ENCODE measurements at regions not wholly inside any gene's neighbourhood (a gene's known extent, or its start where the extent isn't known, plus 50 kb on each side); places are given as distances from the start of the nearest gene placed in this dataset.
A peak's percentile ranks its signal among the peaks of the same experiment; 100 is the strongest.

GRCh38 chr17:68812876-68813584, 142.2 kb downstream of the ABCA8 start:
- DNase-seq (ENCODE audit: low read depth), result peak; percentile 14

- DNase-seq (ENCODE audit: low read depth), result no peak
These were observed 146.0 kb downstream of the ABCA8 start for GRCh38 chr17:68809148-68809547.

- DNase-seq (ENCODE audit: low read depth), result no peak
These were observed 147.0 kb downstream of the ABCA8 start for GRCh38 chr17:68807998-68808772.

DNA sequence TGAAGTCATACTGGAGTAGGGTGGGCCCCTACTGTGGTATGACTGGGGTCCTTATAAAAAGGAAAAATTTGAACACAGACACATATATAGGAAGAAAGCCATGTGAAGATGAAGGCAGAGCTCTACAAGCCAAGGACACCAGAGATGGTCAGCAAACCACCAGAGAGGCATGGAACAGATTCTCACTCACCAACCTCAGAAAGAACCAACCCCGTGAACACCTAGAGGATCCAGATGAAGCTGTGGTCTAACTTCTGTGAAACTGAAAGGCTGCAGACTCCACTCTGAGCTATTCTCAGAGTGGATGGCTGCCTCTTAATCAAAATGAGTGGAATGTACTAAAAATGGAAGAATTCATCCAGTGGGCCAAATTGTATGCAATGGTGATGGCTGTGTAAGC, 149.6 kb downstream of the ABCA8 start:
- no peak for DNase-seq (ENCODE audit: low read depth)

GRCh38 chr17:68804777-68805520, 150.2 kb downstream of the ABCA8 start:
- no peak for DNase-seq (ENCODE audit: low read depth)

DNA sequence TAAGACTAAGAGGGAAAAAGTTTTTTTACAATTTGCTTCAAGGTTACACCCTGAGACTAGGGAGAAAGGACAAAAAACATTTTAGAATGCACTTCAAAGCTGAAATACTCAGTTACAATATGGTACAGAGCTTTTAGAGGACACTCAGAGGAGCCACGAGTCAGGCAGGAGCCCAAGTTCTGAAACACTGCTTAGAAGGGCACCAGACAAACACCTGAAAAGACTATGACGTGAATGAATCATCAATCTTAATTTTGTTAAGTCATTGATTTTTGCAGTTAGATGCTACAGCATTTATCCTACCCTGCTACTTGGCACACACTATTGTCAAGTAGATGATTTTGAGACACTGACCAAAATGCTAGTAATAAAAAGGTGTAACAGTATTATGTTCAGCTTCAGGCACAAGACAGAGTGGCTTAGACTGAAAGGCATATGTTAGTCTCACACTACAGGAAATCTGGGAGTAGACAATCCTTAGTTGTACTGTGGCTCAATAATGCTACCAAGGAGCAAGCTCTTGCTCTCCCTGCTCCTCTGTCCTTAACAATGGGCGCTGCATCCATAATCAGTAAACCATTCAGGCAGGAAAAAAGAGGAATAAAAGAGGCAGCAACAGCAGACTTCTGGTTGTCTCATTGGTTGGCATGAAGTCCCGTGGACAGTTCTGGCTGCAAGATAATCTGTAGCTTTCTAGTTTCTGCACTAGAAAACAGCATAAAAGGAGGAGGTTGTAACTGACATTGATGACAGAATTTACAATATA, 151.8 kb downstream of the ABCA8 start:
- no peak for DNase-seq (ENCODE audit: low read depth)

DNA sequence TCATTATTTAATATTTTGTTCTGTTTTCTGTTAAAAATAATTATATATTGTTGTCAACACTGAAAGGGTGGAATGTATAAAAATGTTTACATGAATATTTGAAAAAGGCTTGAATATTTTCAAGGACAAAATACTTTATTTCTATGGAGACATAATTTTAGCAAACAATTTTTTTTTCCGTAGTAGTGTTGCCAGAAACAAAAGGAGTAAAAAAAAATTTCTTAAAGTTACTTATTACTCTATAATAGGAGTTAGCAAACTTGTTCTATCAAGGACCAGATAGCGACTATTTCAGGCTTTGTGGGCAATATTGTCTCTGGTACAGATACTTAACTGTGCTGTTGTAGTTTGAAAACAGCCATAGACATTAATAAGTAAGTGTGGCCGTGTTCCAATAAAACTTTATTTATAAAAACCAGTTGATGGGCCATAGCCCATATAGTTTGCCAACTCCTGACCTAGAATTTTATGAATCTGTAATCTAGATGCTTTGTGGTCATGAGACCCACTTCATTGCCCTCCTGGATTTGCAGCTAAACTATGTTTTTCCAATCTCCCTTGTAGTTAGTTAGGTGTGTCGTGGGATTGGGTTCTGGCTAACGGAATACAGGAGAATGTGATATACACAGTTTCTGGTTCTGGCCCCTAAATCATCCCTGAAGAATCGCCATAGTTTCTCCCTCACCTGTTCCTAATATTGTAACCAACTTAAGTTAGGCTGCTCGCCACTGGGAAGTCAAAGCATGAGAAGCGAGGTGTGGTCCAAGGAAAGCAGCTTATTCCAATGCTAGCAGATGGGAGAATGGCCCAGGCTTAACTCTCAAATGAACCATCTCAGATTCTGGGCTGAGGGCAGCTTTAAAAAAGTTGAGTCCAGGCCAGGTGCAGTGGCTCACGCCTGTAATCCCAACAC, 153.6 kb downstream of the ABCA8 start:
- no peak for DNase-seq (ENCODE audit: low read depth)

DNA sequence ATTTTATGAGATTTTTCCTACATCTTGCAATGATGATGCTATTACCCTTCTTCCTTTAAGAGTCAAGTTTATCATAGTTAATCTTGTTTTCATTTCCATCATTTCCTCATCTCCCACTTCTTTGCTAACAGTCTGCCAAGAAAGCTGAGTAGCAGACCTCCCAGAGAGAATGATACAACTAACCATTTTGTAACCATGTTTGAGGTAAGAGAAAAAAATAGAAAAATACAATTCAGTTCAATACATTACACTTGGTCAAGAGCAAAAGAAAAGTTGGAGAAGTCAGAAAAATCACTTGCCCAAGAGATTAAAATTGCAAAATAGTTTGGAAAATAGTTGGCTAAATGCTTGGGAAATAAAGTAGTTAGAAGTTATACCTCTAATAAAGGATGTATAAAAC, 154.4 kb downstream of the ABCA8 start:
- DNase-seq (ENCODE audit: low read depth), result no peak

DNA sequence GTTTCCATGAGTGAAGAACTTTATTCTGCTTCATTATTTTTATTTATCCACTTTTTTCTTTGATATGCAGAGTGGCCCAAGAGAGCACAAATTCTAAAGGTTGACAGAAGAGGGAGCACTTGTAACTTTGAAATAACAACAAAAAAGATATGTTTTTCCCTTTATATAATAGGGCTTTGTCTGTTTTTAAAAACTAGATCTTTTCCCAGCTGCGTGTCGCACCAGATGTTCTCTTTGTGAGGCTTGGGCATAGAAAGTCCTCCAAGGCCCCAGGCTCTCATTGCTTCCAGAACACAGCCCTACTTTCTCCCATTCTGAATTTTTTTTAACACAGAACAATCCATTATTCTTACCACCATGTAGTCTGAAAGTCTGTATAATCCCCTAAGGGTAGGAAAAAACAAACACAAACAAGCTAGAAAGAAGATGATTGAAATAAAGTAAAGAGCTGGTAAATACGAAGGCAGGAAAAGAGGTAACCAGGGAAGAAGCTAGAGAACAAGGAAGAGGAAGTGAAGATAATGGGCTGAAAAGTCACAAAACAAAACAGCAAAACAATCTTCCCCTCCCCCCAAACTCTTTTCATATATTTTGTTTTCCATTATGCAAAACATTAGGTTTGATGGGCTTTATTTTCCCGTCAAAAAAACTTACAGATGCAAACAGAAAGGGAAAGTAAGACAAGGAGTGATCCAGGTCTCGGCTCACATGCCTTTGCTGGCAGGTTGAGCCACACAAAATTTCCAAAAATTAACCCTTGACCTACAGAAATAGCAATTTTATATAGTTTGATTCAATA, 160.4 kb downstream of the ABCA8 start:
- peak; percentile 37 for DNase-seq (ENCODE audit: low read depth)

- no peak for DNase-seq (ENCODE audit: low read depth)
These were observed 162.3 kb downstream of the ABCA8 start for GRCh38 chr17:68792873-68793272.

- no peak for DNase-seq (ENCODE audit: low read depth)
These were observed 163.0 kb downstream of the ABCA8 start for GRCh38 chr17:68792042-68792685.

DNA sequence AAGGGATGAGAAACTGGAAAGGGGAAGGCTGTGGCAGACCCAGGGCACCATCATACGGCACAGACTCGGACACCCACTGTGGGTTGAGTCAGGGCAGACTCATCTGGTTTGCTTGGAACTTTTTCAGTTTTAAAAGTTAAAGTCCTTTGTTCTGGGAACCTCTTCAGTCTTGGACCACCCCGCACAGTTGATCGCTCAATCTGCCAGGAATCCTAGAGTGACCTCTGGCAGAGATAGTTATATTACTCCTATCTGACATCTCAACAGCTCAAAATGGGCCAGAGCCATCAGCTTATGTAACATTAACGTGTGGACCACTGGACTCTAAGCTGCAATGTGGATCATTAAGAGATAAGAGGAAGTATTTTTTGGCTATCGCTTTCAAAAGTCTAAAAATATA, 164.3 kb downstream of the ABCA8 start:
- DNase-seq (ENCODE audit: low read depth), result no peak

DNA sequence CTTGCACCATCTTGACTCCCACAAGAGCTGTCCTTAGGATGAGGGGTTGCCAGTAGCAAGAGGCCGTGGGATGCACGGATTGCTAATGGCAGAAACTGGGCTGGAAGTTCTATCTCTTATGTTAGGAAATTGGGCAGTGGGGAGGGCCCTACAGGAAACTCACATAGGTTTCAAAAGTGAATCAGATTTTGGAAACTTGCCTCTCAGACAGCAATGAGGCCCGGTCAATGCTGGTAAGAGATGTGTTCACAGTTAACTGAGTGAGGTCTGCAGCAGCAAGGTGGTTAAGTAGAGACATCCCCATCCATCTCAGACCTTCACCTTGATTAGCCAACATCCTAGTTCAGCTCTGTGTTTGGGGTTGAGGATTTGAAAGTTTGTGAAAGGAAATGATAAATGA, 164.7 kb downstream of the ABCA8 start:
- no peak for DNase-seq (ENCODE audit: low read depth)

GRCh38 chr17:68789203-68789962, 165.8 kb downstream of the ABCA8 start:
- DNase-seq (ENCODE audit: low read depth), result no peak

- no peak for DNase-seq (ENCODE audit: low read depth)
These were observed 169.4 kb downstream of the ABCA8 start for GRCh38 chr17:68785565-68786486.

DNA sequence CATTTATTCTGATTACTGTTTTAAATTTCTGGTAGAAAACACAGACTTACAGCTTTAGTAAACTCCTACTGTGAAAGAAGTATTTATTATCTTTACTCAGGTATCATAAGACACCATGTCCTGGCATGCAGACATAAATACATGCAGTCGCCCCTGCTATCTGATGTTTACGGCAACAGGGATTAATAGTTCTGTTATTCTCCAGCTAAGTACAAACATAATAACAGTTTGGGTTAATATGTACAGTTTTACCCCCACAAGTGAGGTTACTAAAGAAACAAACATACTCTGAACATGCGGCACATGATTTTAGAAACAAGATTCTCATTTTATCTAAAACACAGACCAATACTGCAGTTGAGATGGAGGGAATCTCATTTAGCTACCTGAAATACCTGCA, 170.8 kb downstream of the ABCA8 start:
- no peak for DNase-seq (ENCODE audit: low read depth)

GRCh38 chr17:68783861-68784260, 171.3 kb downstream of the ABCA8 start:
- DNase-seq (ENCODE audit: low read depth), result peak; percentile 20

GRCh38 chr17:68782789-68783188, 172.4 kb downstream of the ABCA8 start:
- no peak for DNase-seq (ENCODE audit: low read depth)
